A549 (cell line): ENCODE measurements at regions not wholly inside any gene's neighbourhood (a gene's known extent, or its start where the extent isn't known, plus 50 kb on each side); places are given as distances from the start of the nearest gene placed in this dataset.
"Not testable (repeated sequence)": the region's sequence is repeated elsewhere in the genome, so short reads cannot be mapped to it uniquely, and the experiment has no call there.

Source experiments
- ATAC-seq, 2 experiments: fragments of 200-7000 bp in 1 of 2; fragments of >200 bp in 1 of 2; cut with Nextera tagmentation in 1 of 2; cut with Tn5 transposase in 1 of 2; 3 replicates each; pipeline versions ENCODE4 v1.8.0 to v1.9.1; 2018 to 2020; ENCODE audit warnings: mild to moderate bottlenecking in 1 of 2, moderate library complexity in 1 of 2
- CTCF ChIA-PET: fragments of 300-600 bp; sonication (Branson Sonifier 250); formaldehyde crosslinking; extraction: SDS; loops from one replicate; lab custom pipeline; 2021; ENCODE audit warnings: antibody characterized with exemption, inconsistent platforms; lab: Yijun Ruan, JAX
- POLR2A ChIA-PET: fragments of 350-600 bp; formaldehyde crosslinking; extraction: SDS; loops from one replicate; lab custom pipeline; 2021; ENCODE audit warnings: antibody characterized with exemption, inconsistent platforms; lab: Yijun Ruan, JAX
- DNase-seq, 2 experiments: peaks; one replicate each; pipeline versions ENCODE4 v3.0.0 to v3.0.0-alpha.2; 2011 to 2016; ENCODE audit warnings: low read depth in 1 of 2, low spot score in 1 of 2
- FAIRE-seq: peaks from 2 replicates; lab custom pipeline; 2011; peaks lifted over from hg19 to GRCh38; lab: Jason Lieb, UNC
- H3K27ac ChIP-seq, 2 experiments: fragments of >200 bp; sonication (Bioruptor Twin); formaldehyde crosslinking; 3 replicates each; pipeline ENCODE4 v1.5.1; 2016 to 2017
- H3K4me1 ChIP-seq: fragments of >200 bp; sonication (Bioruptor Twin); formaldehyde crosslinking; 3 replicates; pipeline ENCODE4 v1.6.1; 2016
- H3K4me2 ChIP-seq: fragments of >200 bp; sonication (Bioruptor Twin); formaldehyde crosslinking; 3 replicates; pipeline ENCODE4 v1.6.1; 2016
- H3K4me3 ChIP-seq: fragments of >200 bp; sonication (Bioruptor Twin); formaldehyde crosslinking; 3 replicates; pipeline ENCODE4 v1.5.1; 2016
- H3K9me3 ChIP-seq: fragments of >200 bp; sonication (Bioruptor Twin); formaldehyde crosslinking; 3 replicates; pipeline ENCODE4 v1.6.1; 2016
- ATOH8 ChIP-seq: fragments of 250-450 bp; sonication (Bioruptor Pico); IDR thresholded peaks from 2 replicates; pipeline ENCODE4 v1.5.0; 2020; ENCODE audit warnings: low read depth, mild to moderate bottlenecking, moderate library complexity
- CHD2 ChIP-seq: fragments of 150-350 bp; IDR thresholded peaks from 2 replicates; pipeline ENCODE4 v1.6.1; 2014; ENCODE audit warnings: low read length; ENCODE audit not compliant: partially characterized antibody
- CTCF ChIP-seq: fragments of >200 bp; sonication (Bioruptor Twin); formaldehyde crosslinking; IDR thresholded peaks from 3 replicates; pipeline ENCODE4 v1.5.1; 2016
- ESRRA ChIP-seq: fragments of 150-350 bp; IDR thresholded peaks from 2 replicates; pipeline ENCODE4 v1.6.1; 2014; ENCODE audit warnings: mild to moderate bottlenecking, low read length, borderline replicate concordance
- FOXS1 ChIP-seq: fragments of 250-450 bp; sonication (Bioruptor Pico); IDR thresholded peaks from 2 replicates; pipeline ENCODE4 v1.5.0; 2020; ENCODE audit warnings: mild to moderate bottlenecking, moderate library complexity
- HMGXB4 ChIP-seq: fragments of 250-450 bp; sonication (Bioruptor Pico); IDR thresholded peaks from 2 replicates; pipeline ENCODE4 v1.5.0; 2021; ENCODE audit warnings: mild to moderate bottlenecking, moderate library complexity, borderline replicate concordance
- HOXA7 ChIP-seq: fragments of 250-450 bp; sonication (Bioruptor Pico); IDR thresholded peaks from 2 replicates; pipeline ENCODE4 v1.5.0; 2020; ENCODE audit warnings: mild to moderate bottlenecking, moderate library complexity
- KDM1A ChIP-seq: fragments of 200-600 bp; sonication (generic); IDR thresholded peaks from 2 replicates; pipeline ENCODE4 v1.6.1; 2016; ENCODE audit warnings: low read depth, mild to moderate bottlenecking
- MAFK ChIP-seq: fragments of 450-650 bp; IDR thresholded peaks from 2 replicates; pipeline ENCODE4 v1.6.1; 2014; ENCODE audit not compliant: partially characterized antibody
- NR3C1 ChIP-seq: fragments of >200 bp; sonication (Bioruptor Twin); formaldehyde crosslinking; IDR thresholded peaks from 3 replicates; pipeline ENCODE4 v1.6.1; 2017
- POLR2AphosphoS2 ChIP-seq: conservative IDR thresholded peaks from 2 replicates; pipeline ENCODE4 v1.6.1; 2012; ENCODE audit warnings: low read length, improper control_type of control experiment, inconsistent platforms
- RAD21 ChIP-seq, 2 experiments: fragments of >200 bp in 1 of 2; sonication (Bioruptor Twin) in 1 of 2; formaldehyde crosslinking in 1 of 2; IDR thresholded peaks in 1 of 2; conservative IDR thresholded peaks in 1 of 2; 2 replicates in 1 of 2; 3 replicates in 1 of 2; pipeline ENCODE4 v1.6.1; 2012 to 2018; ENCODE audit warnings: inconsistent platforms in 1 of 2
- RFX5 ChIP-seq: fragments of 450-650 bp; IDR thresholded peaks from 2 replicates; pipeline ENCODE4 v1.7.1; 2014; ENCODE audit warnings: antibody characterized with exemption, mild to moderate bottlenecking, moderate library complexity
- RNF2 ChIP-seq: fragments of 200-600 bp; sonication (generic); IDR thresholded peaks from 2 replicates; pipeline ENCODE4 v1.6.1; 2016; ENCODE audit warnings: low read depth, mild to moderate bottlenecking, antibody characterized with exemption, moderate library complexity, borderline replicate concordance
- SMC3 ChIP-seq: fragments of >200 bp; sonication (Bioruptor Twin); formaldehyde crosslinking; IDR thresholded peaks from 3 replicates; pipeline ENCODE4 v1.6.1; 2018; ENCODE audit warnings: inconsistent platforms
- SREBF2 ChIP-seq: fragments of 450-650 bp; IDR thresholded peaks from 2 replicates; pipeline ENCODE4 v1.6.1; 2014; ENCODE audit warnings: mild to moderate bottlenecking, moderate library complexity
- ZFP36 ChIP-seq: fragments of 450-650 bp; IDR thresholded peaks from 2 replicates; pipeline ENCODE4 v1.6.1; 2014; ENCODE audit warnings: borderline replicate concordance; ENCODE audit not compliant: partially characterized antibody
- WGBS: methylation state at CpG from one replicate; pipeline ENCODE4 v1.1.6; 2017; ENCODE audit errors: missing lambda C conversion rate; 5-methylcytosine and 5-hydroxymethylcytosine counted together
- TF ChIP-seq, protein P1 (sequence below): fragments of 200-600 bp; sonication (generic); IDR thresholded peaks from 2 replicates; pipeline ENCODE4 v1.6.1; 2016; ENCODE audit warnings: antibody characterized with exemption, mild to moderate bottlenecking, moderate library complexity
- TF ChIP-seq, protein P2 (sequence below): fragments of 450-650 bp; IDR thresholded peaks from 2 replicates; pipeline ENCODE4 v1.6.1; 2014; ENCODE audit warnings: antibody characterized with exemption

- Histone ChIP-seq H3K27ac (no peak overlapping the region), H3K4me3 (no peak overlapping the region), H3K4me1 (no peaks in the 10 kb centered on the region), H3K4me2 (peak overlapping the region; percentile 37; the same call in 2 of the 3 replicates), H3K9me3 (no peaks in the 10 kb centered on the region)
- TF ChIP-seq RNF2 (no peak), HOXA7 (no peak), SMC3 (no peak), HMGXB4 (no peak), POLR2AphosphoS2 (no peak)
- FAIRE-seq = no peak
- no peak for DNase-seq
- CTCF ChIA-PET = no interaction called here
- POLR2A ChIA-PET = no interaction called here
- ATAC-seq = no peak
Measured at GRCh38 chr14:86739761-86740160, 1209.8 kb downstream of the FLRT2 start.

DNA sequence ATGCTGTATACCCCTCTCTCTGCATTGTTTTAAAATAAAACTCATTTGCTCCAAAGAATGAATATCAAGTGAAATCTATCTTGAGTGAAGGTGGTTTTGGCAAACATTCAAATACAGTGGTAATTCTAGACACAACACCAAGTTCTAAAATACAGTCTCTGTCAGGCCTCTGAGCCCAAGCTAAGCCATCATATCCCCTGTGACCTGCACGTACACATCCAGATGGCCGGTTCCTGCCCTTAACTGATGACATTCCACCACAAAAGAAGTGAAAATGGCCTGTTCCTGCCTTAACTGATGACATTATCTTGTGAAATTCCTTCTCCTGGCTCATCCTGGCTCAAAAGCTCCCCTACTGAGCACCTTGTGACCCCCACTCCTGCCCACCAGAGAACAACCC is 1201.5 kb downstream of the FLRT2 start:
- POLR2A ChIA-PET, CTCF ChIA-PET: not testable (repeated sequence)

DNA sequence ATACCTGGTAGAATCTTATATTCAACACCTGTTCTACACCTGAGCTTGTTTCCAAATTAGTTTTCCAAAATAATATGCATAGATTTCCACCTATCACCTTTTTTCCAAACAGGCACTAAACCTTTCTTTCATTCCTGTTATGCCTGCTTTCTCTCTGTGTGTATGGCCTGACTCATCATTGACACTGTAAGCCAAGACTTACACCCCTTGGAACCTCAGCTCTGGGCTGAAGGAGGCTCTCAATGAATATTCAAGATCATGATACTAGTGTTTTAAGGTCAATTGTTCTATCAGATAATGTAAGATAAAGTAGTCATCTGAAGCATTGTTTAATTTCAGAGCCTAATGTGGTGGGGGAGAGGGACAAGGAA is 1193.3 kb downstream of the FLRT2 start:
- Histone ChIP-seq H3K27ac (no peak overlapping the region), H3K4me3 (no peak overlapping the region), H3K9me3 (no peaks in the 10 kb centered on the region), H3K4me2 (no peak overlapping the region), H3K4me1 (no peaks in the 10 kb centered on the region)
- ChIA-PET CTCF (no interaction called here), POLR2A (no interaction called here)
- DNase-seq = no peak
- TF ChIP-seq SREBF2 (no peak), ATOH8 (CRISPR knock-in tag) (no peak), RFX5 (no peak)
- ATAC-seq = no peak
- no peak for FAIRE-seq

More for the DNA sequence above, 1201.5 kb downstream of the FLRT2 start:
- DNase-seq, ATAC-seq, H3K4me3 ChIP-seq, H3K4me1 ChIP-seq, H3K4me2 ChIP-seq, H3K9me3 ChIP-seq, H3K27ac ChIP-seq, FAIRE-seq: not testable (repeated sequence)
- 25% methylated on average over 2 of the region's 2 CpGs for WGBS

GRCh38 chr14:86722612-86723253 is 1192.8 kb downstream of the FLRT2 start:
- CTCF ChIA-PET = interaction anchor here (0.7 kb wide), 1 partner anchor 87 kb away, joined by 3 read pairs; no protein-coding TSS in a partner anchor
- H3K4me3 ChIP-seq = no peak overlapping the region
- no peak for FAIRE-seq

DNA sequence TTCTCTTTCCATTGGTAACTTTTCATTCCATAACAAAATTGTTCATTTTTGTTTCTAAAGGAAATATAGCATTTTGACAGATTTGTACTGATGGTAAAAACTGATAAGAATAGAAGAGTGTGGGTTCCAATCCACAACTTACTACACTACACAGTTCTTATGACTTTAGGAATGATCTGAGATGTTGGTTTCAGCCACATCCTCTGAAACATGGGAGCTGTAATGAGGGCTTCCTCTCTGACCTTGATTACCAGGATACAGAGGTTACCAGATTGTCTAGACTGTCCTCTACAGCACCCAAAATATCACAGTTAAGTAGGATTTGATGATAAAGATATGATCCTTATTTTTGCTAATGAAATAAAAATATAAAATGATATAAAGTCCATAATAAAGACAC is 1184.6 kb downstream of the FLRT2 start:
- no peak overlapping the region for H3K4me3 ChIP-seq
- FAIRE-seq (no peak), DNase-seq (no peak), ATAC-seq (no peak)
- H3K9me3 ChIP-seq = no peaks in the 10 kb centered on the region
- H3K4me2 ChIP-seq = no peak overlapping the region
- CTCF ChIA-PET = no interaction called here
- H3K4me1 ChIP-seq = no peaks in the 10 kb centered on the region
- POLR2A ChIA-PET = no interaction called here
- H3K27ac ChIP-seq = no peak overlapping the region
- TF ChIP-seq NR3C1 = no peak
- TF ChIP-seq ZFP36 = no peak
- no peak for TF ChIP-seq CHD2
- no peak for TF ChIP-seq MAFK
- no peak for TF ChIP-seq CTCF
- TF ChIP-seq RAD21 (conservative IDR thresholded peaks at IDR 0.05 in 1 of 2, IDR thresholded peaks at IDR 0.05 in 1 of 2) = no peak
- TF ChIP-seq ESRRA = no peak
- TF ChIP-seq, protein P1, sequence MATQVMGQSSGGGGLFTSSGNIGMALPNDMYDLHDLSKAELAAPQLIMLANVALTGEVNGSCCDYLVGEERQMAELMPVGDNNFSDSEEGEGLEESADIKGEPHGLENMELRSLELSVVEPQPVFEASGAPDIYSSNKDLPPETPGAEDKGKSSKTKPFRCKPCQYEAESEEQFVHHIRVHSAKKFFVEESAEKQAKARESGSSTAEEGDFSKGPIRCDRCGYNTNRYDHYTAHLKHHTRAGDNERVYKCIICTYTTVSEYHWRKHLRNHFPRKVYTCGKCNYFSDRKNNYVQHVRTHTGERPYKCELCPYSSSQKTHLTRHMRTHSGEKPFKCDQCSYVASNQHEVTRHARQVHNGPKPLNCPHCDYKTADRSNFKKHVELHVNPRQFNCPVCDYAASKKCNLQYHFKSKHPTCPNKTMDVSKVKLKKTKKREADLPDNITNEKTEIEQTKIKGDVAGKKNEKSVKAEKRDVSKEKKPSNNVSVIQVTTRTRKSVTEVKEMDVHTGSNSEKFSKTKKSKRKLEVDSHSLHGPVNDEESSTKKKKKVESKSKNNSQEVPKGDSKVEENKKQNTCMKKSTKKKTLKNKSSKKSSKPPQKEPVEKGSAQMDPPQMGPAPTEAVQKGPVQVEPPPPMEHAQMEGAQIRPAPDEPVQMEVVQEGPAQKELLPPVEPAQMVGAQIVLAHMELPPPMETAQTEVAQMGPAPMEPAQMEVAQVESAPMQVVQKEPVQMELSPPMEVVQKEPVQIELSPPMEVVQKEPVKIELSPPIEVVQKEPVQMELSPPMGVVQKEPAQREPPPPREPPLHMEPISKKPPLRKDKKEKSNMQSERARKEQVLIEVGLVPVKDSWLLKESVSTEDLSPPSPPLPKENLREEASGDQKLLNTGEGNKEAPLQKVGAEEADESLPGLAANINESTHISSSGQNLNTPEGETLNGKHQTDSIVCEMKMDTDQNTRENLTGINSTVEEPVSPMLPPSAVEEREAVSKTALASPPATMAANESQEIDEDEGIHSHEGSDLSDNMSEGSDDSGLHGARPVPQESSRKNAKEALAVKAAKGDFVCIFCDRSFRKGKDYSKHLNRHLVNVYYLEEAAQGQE = no peak

More at GRCh38 chr14:86722612-86723253, 1192.8 kb downstream of the FLRT2 start:
- H3K4me1 ChIP-seq = no peaks in the 10 kb centered on the region
- 5% methylated on average over 2 of the region's 2 CpGs for WGBS
- TF ChIP-seq, protein P2, sequence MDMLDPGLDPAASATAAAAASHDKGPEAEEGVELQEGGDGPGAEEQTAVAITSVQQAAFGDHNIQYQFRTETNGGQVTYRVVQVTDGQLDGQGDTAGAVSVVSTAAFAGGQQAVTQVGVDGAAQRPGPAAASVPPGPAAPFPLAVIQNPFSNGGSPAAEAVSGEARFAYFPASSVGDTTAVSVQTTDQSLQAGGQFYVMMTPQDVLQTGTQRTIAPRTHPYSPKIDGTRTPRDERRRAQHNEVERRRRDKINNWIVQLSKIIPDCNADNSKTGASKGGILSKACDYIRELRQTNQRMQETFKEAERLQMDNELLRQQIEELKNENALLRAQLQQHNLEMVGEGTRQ = no peak
- no peak for TF ChIP-seq FOXS1 (CRISPR knock-in tag)
- TF ChIP-seq KDM1A = no peak
- H3K27ac ChIP-seq = no peak overlapping the region
- H3K9me3 ChIP-seq = no peaks in the 10 kb centered on the region
- ATAC-seq (no peak), DNase-seq (no peak)
- H3K4me2 ChIP-seq = no peak overlapping the region
- POLR2A ChIA-PET = no interaction called here
